Mesenchymal stem cell (in vitro differentiated cells and primary cell): ENCODE measurements at regions not wholly inside any gene's neighbourhood (a gene's known extent, or its start where the extent isn't known, plus 50 kb on each side); places are given as distances from the start of the nearest gene placed in this dataset.

Experiments used
- DNase-seq: peaks from one replicate; pipeline ENCODE4 v3.0.0-alpha.2; 2013
- H2AFZ ChIP-seq: one replicate; pipeline ENCODE4 v1.6.1; 2013; ENCODE audit warnings: low read depth, mild to moderate bottlenecking, control low read depth, inconsistent platforms, low read length, moderate library complexity
- H2AK5ac ChIP-seq: 2 replicates; pipeline ENCODE4 v1.6.1; 2013; ENCODE audit warnings: low read length, moderate library complexity, mild to moderate bottlenecking, inconsistent platforms; ENCODE audit not compliant: severe bottlenecking
- H2BK120ac ChIP-seq: one replicate; pipeline ENCODE4 v1.6.1; 2013; ENCODE audit warnings: low read depth, mild to moderate bottlenecking, inconsistent platforms, low read length, moderate library complexity
- H2BK12ac ChIP-seq, 2 experiments: one replicate each; pipeline ENCODE4 v1.6.1; 2013; ENCODE audit warnings: inconsistent platforms in 2 of 2, low read length in 2 of 2, mild to moderate bottlenecking in 2 of 2, moderate library complexity in 2 of 2, control low read depth in 1 of 2
- H2BK15ac ChIP-seq: one replicate; pipeline ENCODE4 v1.6.1; 2013; ENCODE audit warnings: mild to moderate bottlenecking, low read depth, inconsistent platforms; ENCODE audit not compliant: poor library complexity, severe bottlenecking
- H2BK5ac ChIP-seq: 2 replicates; pipeline ENCODE4 v1.6.1; 2013; ENCODE audit warnings: low read depth, mild to moderate bottlenecking, low read length, control low read depth, inconsistent platforms; ENCODE audit not compliant: poor library complexity, severe bottlenecking
- H3K14ac ChIP-seq, 2 experiments: one replicate each; pipeline ENCODE4 v1.6.1; 2013; ENCODE audit warnings: inconsistent platforms in 2 of 2, low read length in 2 of 2, control low read depth in 1 of 2, mild to moderate bottlenecking in 1 of 2, moderate library complexity in 1 of 2
- H3K18ac ChIP-seq, 2 experiments: one replicate each; pipeline ENCODE4 v1.6.1; 2013; ENCODE audit warnings: inconsistent platforms in 2 of 2, low read length in 2 of 2, control low read depth in 1 of 2, low read depth in 1 of 2, mild to moderate bottlenecking in 1 of 2
- H3K23ac ChIP-seq, 2 experiments: one replicate each; pipeline ENCODE4 v1.6.1; 2013; ENCODE audit warnings: inconsistent platforms in 2 of 2, low read length in 2 of 2, mild to moderate bottlenecking in 2 of 2, moderate library complexity in 2 of 2, control low read depth in 1 of 2
- H3K27ac ChIP-seq: 2 replicates; pipeline ENCODE4 v1.5.1; 2013; ENCODE audit warnings: mild to moderate bottlenecking, moderate library complexity, low read length, control low read depth, inconsistent platforms; ENCODE audit not compliant: poor library complexity, severe bottlenecking
- H3K27me3 ChIP-seq, 2 experiments: 2 replicates each; pipeline versions ENCODE4 v1.6.1 to v1.7.0; 2013; ENCODE audit warnings: low read length in 2 of 2, mild to moderate bottlenecking in 2 of 2, moderate library complexity in 2 of 2, control low read depth in 1 of 2, inconsistent platforms in 1 of 2; ENCODE audit not compliant: control insufficient read depth in 1 of 2, insufficient read depth in 1 of 2
- H3K36me3 ChIP-seq, 2 experiments: 2 replicates each; pipeline versions ENCODE4 v1.6.1 to v1.7.0; 2013; ENCODE audit warnings: low read length in 2 of 2, control low read depth in 1 of 2, inconsistent platforms in 1 of 2, low read depth in 1 of 2, mild to moderate bottlenecking in 1 of 2; ENCODE audit not compliant: insufficient read depth in 2 of 2, control insufficient read depth in 1 of 2
- H3K4ac ChIP-seq, 2 experiments: one replicate each; pipeline ENCODE4 v1.6.1; 2013; ENCODE audit warnings: inconsistent platforms in 2 of 2, low read length in 2 of 2, mild to moderate bottlenecking in 2 of 2, moderate library complexity in 2 of 2, control low read depth in 1 of 2, low read depth in 1 of 2
- H3K4me1 ChIP-seq: 2 replicates; pipeline ENCODE4 v1.6.1; 2013; ENCODE audit warnings: low read depth, low read length, control low read depth; ENCODE audit not compliant: control insufficient read depth, insufficient read depth
- H3K4me2 ChIP-seq: 2 replicates; pipeline ENCODE4 v1.6.1; 2013; ENCODE audit warnings: low read length, mild to moderate bottlenecking, inconsistent platforms; ENCODE audit not compliant: poor library complexity, severe bottlenecking
- H3K4me3 ChIP-seq, 2 experiments: 2 replicates each; pipeline versions ENCODE4 v1.5.1 to v1.7.0; 2013; ENCODE audit warnings: low read length in 2 of 2, mild to moderate bottlenecking in 2 of 2, control low read depth in 1 of 2, low read depth in 1 of 2; ENCODE audit not compliant: insufficient read depth in 1 of 2
- H3K79me1 ChIP-seq: replicated peaks from 2 replicates; pipeline ENCODE4 v1.6.1; 2013; ENCODE audit warnings: mild to moderate bottlenecking, control low read depth, low read length, inconsistent platforms; ENCODE audit not compliant: poor library complexity, severe bottlenecking
- H3K9ac ChIP-seq: 2 replicates; pipeline ENCODE4 v1.7.0; 2013; ENCODE audit warnings: mild to moderate bottlenecking, low read length, moderate library complexity
- H3K9me3 ChIP-seq: 2 replicates; pipeline ENCODE4 v1.7.0; 2013; ENCODE audit warnings: mild to moderate bottlenecking, low read length; ENCODE audit not compliant: control insufficient read depth
- H4K8ac ChIP-seq: one replicate; pipeline ENCODE4 v1.6.1; 2013; ENCODE audit warnings: inconsistent platforms, mild to moderate bottlenecking, low read length, moderate library complexity
- H4K91ac ChIP-seq: one replicate; pipeline ENCODE4 v1.6.1; 2013; ENCODE audit warnings: mild to moderate bottlenecking, low read length, inconsistent platforms
- WGBS: methylation state at CpG from one replicate; pipeline ENCODE4 v1.1.7; 2013; ENCODE audit warnings: mixed read lengths; 5-methylcytosine and 5-hydroxymethylcytosine counted together

DNA sequence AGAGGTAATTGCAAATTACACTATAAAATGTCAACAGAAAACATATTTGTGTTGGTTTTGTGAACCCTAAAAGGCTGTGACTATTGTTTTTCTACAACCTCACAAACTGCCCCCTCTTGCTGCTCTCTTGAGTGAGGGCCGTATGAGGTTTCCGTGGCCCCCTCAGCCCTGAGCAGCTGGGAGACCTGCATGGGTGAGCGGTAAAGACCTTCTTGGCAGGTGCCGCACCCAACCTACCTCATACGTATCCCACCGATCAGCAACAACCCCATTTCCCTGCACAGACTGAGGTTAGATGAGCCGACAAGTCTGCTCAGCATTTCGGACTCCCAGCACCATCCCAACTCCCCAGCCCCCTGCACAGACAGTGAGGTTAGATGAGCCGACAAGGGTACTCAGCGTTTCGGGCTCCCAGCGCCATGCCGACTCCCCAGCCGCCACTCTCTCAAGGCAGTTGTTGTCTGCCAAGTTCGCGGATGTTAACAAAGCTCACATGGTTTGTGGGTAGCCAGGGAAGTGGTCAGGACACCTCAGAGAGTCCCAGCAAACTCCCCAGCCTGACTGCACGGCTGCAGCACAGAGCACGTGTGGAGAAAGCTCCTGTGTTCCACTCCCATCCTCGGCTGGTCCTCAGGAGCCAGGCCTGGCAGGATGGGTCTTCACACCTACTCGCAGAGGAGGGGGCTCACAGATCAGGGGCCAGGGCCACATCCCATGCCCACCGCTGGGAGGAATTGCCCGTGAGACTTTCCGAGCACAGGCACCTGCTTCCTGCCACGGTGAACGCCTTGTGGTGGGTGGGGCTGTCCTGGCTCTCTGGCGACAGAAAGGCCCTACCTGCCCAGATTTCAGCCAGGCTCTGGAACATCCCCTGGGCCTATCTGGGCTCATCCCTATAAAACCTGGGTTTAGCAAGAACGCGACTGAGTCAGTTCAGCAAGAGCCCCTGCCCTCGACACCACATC lies 502.9 kb downstream of the BRD1 start:
- no peak overlapping the region for H2AK5ac ChIP-seq
- H3K4me2 ChIP-seq, result no peak overlapping the region
- peaks cover 8% of the 10 kb centered on the region for H3K9me3 ChIP-seq
- H3K4ac ChIP-seq, result no peak overlapping the region
- no peak overlapping the region for H3K23ac ChIP-seq
- no peak overlapping the region for H3K18ac ChIP-seq
- H4K8ac ChIP-seq, result no peak overlapping the region
- no peak overlapping the region for H3K14ac ChIP-seq
- no peaks in the 10 kb centered on the region for H3K36me3 ChIP-seq
- no peak overlapping the region for H2BK15ac ChIP-seq
- no peak overlapping the region for H3K9ac ChIP-seq
- H3K79me1 ChIP-seq, result no peaks in the 10 kb centered on the region
- no peak overlapping the region for H2AFZ ChIP-seq
- no peak overlapping the region for H4K91ac ChIP-seq
- H3K27ac ChIP-seq, result no peak overlapping the region
- DNase-seq, result no peak
- no peak overlapping the region for H2BK5ac ChIP-seq
- H2BK120ac ChIP-seq, result no peak overlapping the region
- no peak overlapping the region for H2BK12ac ChIP-seq
- H3K27me3 ChIP-seq, result peaks cover 0 to 3% of the 10 kb centered on the region in 2 experiments
- 82% methylated on average over 29 of the region's 29 CpGs for WGBS
- no peaks in the 10 kb centered on the region for H3K4me1 ChIP-seq
- no peak overlapping the region for H3K4me3 ChIP-seq

DNA sequence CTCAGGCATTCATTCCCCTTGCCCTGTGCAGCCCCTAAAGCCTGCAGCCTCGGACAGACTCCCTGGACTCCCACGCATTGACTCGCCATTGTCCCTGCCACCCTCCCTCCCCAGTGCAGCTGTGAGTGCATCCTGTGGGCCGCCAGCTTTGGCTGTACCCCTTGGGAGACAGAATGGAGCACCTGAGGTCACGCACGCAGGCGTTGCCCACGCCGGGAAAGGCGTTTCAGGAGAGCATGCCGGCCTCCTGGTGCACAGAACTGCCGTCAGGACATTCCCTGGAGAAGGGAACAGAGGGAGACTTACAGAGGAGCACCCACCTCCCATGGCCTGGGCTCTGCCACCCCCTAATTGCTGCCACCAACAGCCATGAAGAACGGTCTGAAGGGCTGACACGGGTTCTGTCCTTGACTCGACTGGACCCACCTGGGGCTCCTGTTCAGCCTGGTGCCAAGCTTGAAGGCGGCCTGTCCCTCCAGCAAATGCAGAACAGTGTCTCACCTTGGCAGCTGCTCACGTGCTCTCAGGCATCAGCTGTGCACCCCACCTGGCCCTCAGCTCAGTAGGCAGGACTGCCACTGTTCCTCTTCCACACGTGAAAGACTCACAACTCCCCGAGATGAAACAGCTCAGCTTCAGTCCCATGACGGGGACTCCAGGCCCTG lies 503.8 kb downstream of the BRD1 start:
- Histone ChIP-seq H3K27me3 (peaks cover 0 to 3% of the 10 kb centered on the region in 2 experiments), H3K14ac (no peak overlapping the region), H2BK15ac (no peak overlapping the region), H2BK12ac (no peak overlapping the region), H2AFZ (no peak overlapping the region), H3K23ac (no peak overlapping the region), H4K91ac (no peak overlapping the region), H2AK5ac (no peak overlapping the region), H3K4me2 (no peak overlapping the region), H4K8ac (no peak overlapping the region), H3K9ac (no peak overlapping the region), H3K4me3 (no peak overlapping the region), H3K4me1 (no peaks in the 10 kb centered on the region), H2BK5ac (no peak overlapping the region), H3K4ac (no peak overlapping the region), H3K18ac (no peak overlapping the region), H2BK120ac (no peak overlapping the region), H3K27ac (no peak overlapping the region), H3K36me3 (no peaks in the 10 kb centered on the region), H3K9me3 (peaks cover 8% of the 10 kb centered on the region), H3K79me1 (no peaks in the 10 kb centered on the region)
- DNase-seq, result no peak
- 72% methylated on average over 20 of the region's 20 CpGs for WGBS

DNA sequence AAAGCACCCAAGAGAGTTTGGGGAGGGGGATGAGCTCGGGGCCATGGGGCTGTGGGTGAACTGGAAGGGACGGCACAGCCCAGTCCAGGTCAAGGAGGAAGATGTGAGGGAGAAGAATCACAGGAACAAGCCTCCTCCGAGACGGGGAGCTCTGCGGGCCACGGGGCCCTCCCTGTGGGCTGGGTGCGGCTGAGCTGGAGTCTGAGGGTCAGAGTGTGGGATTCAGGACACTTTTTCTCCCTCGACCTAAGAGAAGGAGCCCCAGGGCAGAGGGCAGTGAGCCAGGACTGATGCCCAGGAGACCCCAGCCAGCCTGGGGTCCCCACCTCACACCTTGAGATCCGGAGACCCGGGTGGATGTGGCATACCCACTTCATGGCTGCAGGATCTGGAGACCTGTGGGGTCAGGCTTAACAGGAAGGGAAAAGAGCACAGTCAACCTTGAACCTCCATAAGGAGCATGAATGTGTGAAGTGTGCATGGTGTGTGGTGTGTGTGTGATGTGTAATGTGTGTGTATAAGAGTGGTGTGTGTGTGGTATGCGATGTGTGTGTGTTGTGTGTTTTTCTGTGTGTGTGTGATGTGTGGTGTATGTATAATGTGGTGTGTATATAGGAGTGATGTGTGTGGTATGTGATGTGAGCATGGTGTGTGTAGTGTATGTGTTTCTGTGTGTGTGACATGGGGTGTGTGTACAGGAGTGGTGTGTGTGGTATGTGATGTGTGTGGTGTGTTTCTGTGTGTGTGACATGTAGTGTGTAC lies 504.6 kb downstream of the BRD1 start:
- DNase-seq, result no peak

GRCh38 chr22:49322231-49322630 lies 505.4 kb downstream of the BRD1 start:
- Histone ChIP-seq H4K91ac (no peak overlapping the region), H2BK15ac (no peak overlapping the region), H3K4me3 (no peak overlapping the region), H4K8ac (no peak overlapping the region), H3K23ac (no peak overlapping the region), H3K4ac (no peak overlapping the region), H2BK120ac (no peak overlapping the region), H3K27ac (no peak overlapping the region), H2BK5ac (no peak overlapping the region), H2AK5ac (no peak overlapping the region), H2AFZ (no peak overlapping the region), H3K4me1 (no peaks in the 10 kb centered on the region), H3K9me3 (peaks cover 8% of the 10 kb centered on the region), H3K79me1 (no peaks in the 10 kb centered on the region), H3K18ac (no peak overlapping the region), H2BK12ac (no peak overlapping the region), H3K9ac (no peak overlapping the region), H3K36me3 (no peaks in the 10 kb centered on the region), H3K14ac (no peak overlapping the region), H3K4me2 (no peak overlapping the region), H3K27me3 (peaks cover 0 to 3% of the 10 kb centered on the region in 2 experiments)
- DNase-seq, result no peak
- WGBS, result 76% methylated on average over 13 of the region's 13 CpGs

More for the DNA sequence above, 504.6 kb downstream of the BRD1 start:
- no peak overlapping the region for H4K91ac ChIP-seq
- no peak overlapping the region for H3K9ac ChIP-seq
- H2BK15ac ChIP-seq, result no peak overlapping the region
- H3K4me1 ChIP-seq, result no peaks in the 10 kb centered on the region
- 78% methylated on average over 11 of the region's 11 CpGs for WGBS
- H3K27ac ChIP-seq, result no peak overlapping the region
- peaks cover 8% of the 10 kb centered on the region for H3K9me3 ChIP-seq
- no peak overlapping the region for H2AFZ ChIP-seq
- H2BK5ac ChIP-seq, result no peak overlapping the region
- H3K18ac ChIP-seq, result no peak overlapping the region
- H3K27me3 ChIP-seq, result peaks cover 0 to 3% of the 10 kb centered on the region in 2 experiments
- H2AK5ac ChIP-seq, result no peak overlapping the region
- no peak overlapping the region for H2BK12ac ChIP-seq
- H3K4me3 ChIP-seq, result no peak overlapping the region
- no peak overlapping the region for H2BK120ac ChIP-seq
- H3K23ac ChIP-seq, result no peak overlapping the region
- no peaks in the 10 kb centered on the region for H3K79me1 ChIP-seq
- no peak overlapping the region for H3K4ac ChIP-seq
- H3K14ac ChIP-seq, result no peak overlapping the region
- H4K8ac ChIP-seq, result no peak overlapping the region
- H3K4me2 ChIP-seq, result no peak overlapping the region
- no peaks in the 10 kb centered on the region for H3K36me3 ChIP-seq
